ENCODE measurements at regions not wholly inside any gene's neighbourhood (a gene's known extent, or its start where the extent isn't known, plus 50 kb on each side); places are given as distances from the start of the nearest gene placed in this dataset.

GRCh38 chr13:90015565-90016507 is 1331.7 kb upstream of the MIR17HG start:
- Histone ChIP-seq H3K4me3 (no peak overlapping the region), H3K9me3 (no peaks in the 10 kb centered on the region), H3K4me2 (no peak overlapping the region), H3K27ac (no peak overlapping the region), H3K4me1 (no peaks in the 10 kb centered on the region)
- ATAC-seq = no peak
- 27% methylated on average over 3 of the region's 3 CpGs for WGBS (ENCODE audit: missing lambda C conversion rate)
- DNase-seq (ENCODE audit: low read depth in 1 of 2, low spot score in 1 of 2) = no peak
- FAIRE-seq = no peak
- ChIA-PET POLR2A (no interaction called here), CTCF (no interaction called here)
- TF ChIP-seq MAFK (IDR thresholded peaks at IDR 0.05; ENCODE audit: partially characterized antibody) = peak; percentile 73
- no peak for TF ChIP-seq HMGXB4 (CRISPR knock-in tag; IDR thresholded peaks at IDR 0.05; ENCODE audit: borderline replicate concordance)

GRCh38 chr13:90016688-90017087 is 1330.8 kb upstream of the MIR17HG start:
- TF ChIP-seq NPAS2 (CRISPR knock-in tag; IDR thresholded peaks at IDR 0.05; ENCODE audit: borderline replicate concordance) (no peak), HOXB5 (CRISPR knock-in tag; IDR thresholded peaks at IDR 0.05) (no peak), MAZ (IDR thresholded peaks at IDR 0.05; ENCODE audit: borderline replicate concordance, low read depth, low read length) (no peak), PBX3 (IDR thresholded peaks at IDR 0.05) (no peak), REST (IDR thresholded peaks at IDR 0.05) (no peak), FOSB (CRISPR knock-in tag; IDR thresholded peaks at IDR 0.05) (no peak), CHD4 (IDR thresholded peaks at IDR 0.05; ENCODE audit: borderline replicate concordance) (no peak), RCOR1 (IDR thresholded peaks at IDR 0.05; ENCODE audit: low read depth, low read length) (no peak), KDM5A (IDR thresholded peaks at IDR 0.05) (no peak), ESRRA (IDR thresholded peaks at IDR 0.05; ENCODE audit: borderline replicate concordance, low read length) (no peak), CBX2 (IDR thresholded peaks at IDR 0.05; ENCODE audit: borderline replicate concordance, low read depth) (no peak), HDAC2 (IDR thresholded peaks at IDR 0.05) (no peak), ELK1 (IDR thresholded peaks at IDR 0.05; ENCODE audit: low read depth, low read length) (no peak), RARB (CRISPR knock-in tag; IDR thresholded peaks at IDR 0.05) (no peak)
- ATAC-seq = no peak
- POLR2A ChIA-PET = no interaction called here
- no peak for DNase-seq (ENCODE audit: low read depth in 1 of 2, low spot score in 1 of 2)
- Histone ChIP-seq H3K4me2 (no peak overlapping the region), H3K4me3 (no peak overlapping the region), H3K9me3 (no peaks in the 10 kb centered on the region), H3K4me1 (no peaks in the 10 kb centered on the region), H3K27ac (no peak overlapping the region)
- CTCF ChIA-PET = no interaction called here
- FAIRE-seq = no peak
- 55% methylated on average over 1 of the region's 1 CpG for WGBS (ENCODE audit: missing lambda C conversion rate)
